GM18511 (cell line): ENCODE measurements at regions not wholly inside any gene's neighbourhood (a gene's known extent, or its start where the extent isn't known, plus 50 kb on each side); places are given as distances from the start of the nearest gene placed in this dataset.
"Not testable (repeated sequence)": the region's sequence is repeated elsewhere in the genome, so short reads cannot be mapped to it uniquely, and the experiment has no call there.

Experiments
- ATAC-seq: cut with Tn5 transposase; IDR thresholded peaks from one replicate; pipeline ENCODE4 v1.9.1; 2021; ENCODE audit warnings: mild to moderate bottlenecking, moderate library complexity; ENCODE audit not compliant: unreplicated experiment

GRCh38 chr3:177687291-177687690 is 490.0 kb upstream of the TBL1XR1 start:
- ATAC-seq, result no peak

- ATAC-seq, result no peak
Observed at GRCh38 chr3:177688152-177688551, 490.9 kb upstream of the TBL1XR1 start.

- ATAC-seq, result no peak
Observed at GRCh38 chr3:177689077-177689476, 491.8 kb upstream of the TBL1XR1 start.

- ATAC-seq, result no peak
Observed at GRCh38 chr3:177689869-177690268, 492.6 kb upstream of the TBL1XR1 start.

- no peak for ATAC-seq
Observed at GRCh38 chr3:177690306-177690705, 493.0 kb upstream of the TBL1XR1 start.

- no peak for ATAC-seq
Observed at GRCh38 chr3:177692304-177692975, 495.2 kb upstream of the TBL1XR1 start.

- ATAC-seq, result no peak
Observed at GRCh38 chr3:177693616-177694264, 496.5 kb upstream of the TBL1XR1 start.

GRCh38 chr3:177694316-177694715 is 497.0 kb upstream of the TBL1XR1 start:
- peak; percentile 60 for ATAC-seq

- ATAC-seq, result no peak
Observed at GRCh38 chr3:177694951-177695350, 497.7 kb upstream of the TBL1XR1 start.

- no peak for ATAC-seq
Observed at GRCh38 chr3:177700117-177700516, 502.8 kb upstream of the TBL1XR1 start.

- ATAC-seq, result no peak
Observed at GRCh38 chr3:177703788-177704187, 506.5 kb upstream of the TBL1XR1 start.

- no peak for ATAC-seq
Observed at GRCh38 chr3:177705976-177706823, 508.9 kb upstream of the TBL1XR1 start.

GRCh38 chr3:177709470-177709869 is 512.2 kb upstream of the TBL1XR1 start:
- not testable (repeated sequence) for ATAC-seq

GRCh38 chr3:177710506-177710905 is 513.2 kb upstream of the TBL1XR1 start:
- ATAC-seq, result no peak

GRCh38 chr3:177711637-177712036 is 514.4 kb upstream of the TBL1XR1 start:
- no peak for ATAC-seq

- ATAC-seq, result no peak
Observed at GRCh38 chr3:177713928-177714900, 516.9 kb upstream of the TBL1XR1 start.

GRCh38 chr3:177714945-177715344 is 517.7 kb upstream of the TBL1XR1 start:
- no peak for ATAC-seq

- ATAC-seq, result no peak
Observed at GRCh38 chr3:177715980-177716379, 518.7 kb upstream of the TBL1XR1 start.

GRCh38 chr3:177720927-177721326 is 523.6 kb upstream of the TBL1XR1 start:
- ATAC-seq, result not testable (repeated sequence)
